ENCODE measurements at regions not wholly inside any gene's neighbourhood (a gene's known extent, or its start where the extent isn't known, plus 50 kb on each side); places are given as distances from the start of the nearest gene placed in this dataset.

GRCh38 chr14:36020120-36021029 lies 156.1 kb downstream of the PTCSC3 start:
- no peak for DNase-seq
- intact Hi-C loops (cut with DNase I) = no loop called here
- Histone ChIP-seq H3K9me3 (no peaks in the 10 kb centered on the region), H3K4me1 (no peaks in the 10 kb centered on the region), H3K27me3 (no peaks in the 10 kb centered on the region), H3K27ac (no peak overlapping the region), H3K4me3 (no peak overlapping the region), H3K36me3 (no peaks in the 10 kb centered on the region)
- 82 to 89% methylated on average over 8 of the region's 8 CpGs for WGBS, 2 donors
- no peak for TF ChIP-seq POLR2AphosphoS5 (IDR thresholded peaks at IDR 0.05)
- no peak for TF ChIP-seq CTCF (IDR thresholded peaks at IDR 0.05)
- TF ChIP-seq POLR2A (IDR thresholded peaks at IDR 0.05) = no peak
- no peak for TF ChIP-seq EP300 (IDR thresholded peaks at IDR 0.05)

GRCh38 chr14:36019126-36019525 lies 157.4 kb downstream of the PTCSC3 start:
- no peaks in the 10 kb centered on the region for H3K27me3 ChIP-seq
- intact Hi-C loops (cut with DNase I) = no loop called here
- no peak for DNase-seq
- TF ChIP-seq EP300 (IDR thresholded peaks at IDR 0.05) (no peak), POLR2AphosphoS5 (IDR thresholded peaks at IDR 0.05) (no peak), POLR2A (IDR thresholded peaks at IDR 0.05) (no peak), CTCF (IDR thresholded peaks at IDR 0.05) (no peak)
- H3K9me3 ChIP-seq = no peaks in the 10 kb centered on the region
- H3K4me3 ChIP-seq = no peak overlapping the region
- no peaks in the 10 kb centered on the region for H3K4me1 ChIP-seq
- 88 to 89% methylated on average over 5 of the region's 5 CpGs for WGBS, 2 donors
- no peak overlapping the region for H3K27ac ChIP-seq
- H3K36me3 ChIP-seq = no peaks in the 10 kb centered on the region

- intact Hi-C loops (cut with DNase I) = no loop called here
- Histone ChIP-seq H3K27ac (no peak overlapping the region), H3K36me3 (no peaks in the 10 kb centered on the region), H3K4me1 (no peaks in the 10 kb centered on the region), H3K9me3 (no peaks in the 10 kb centered on the region), H3K27me3 (no peaks in the 10 kb centered on the region), H3K4me3 (no peak overlapping the region)
- 68 to 69% methylated on average over 9 of the region's 9 CpGs for WGBS, 2 donors
- no peak for TF ChIP-seq EP300 (IDR thresholded peaks at IDR 0.05)
- no peak for TF ChIP-seq POLR2A (IDR thresholded peaks at IDR 0.05)
- no peak for TF ChIP-seq POLR2AphosphoS5 (IDR thresholded peaks at IDR 0.05)
- TF ChIP-seq CTCF (IDR thresholded peaks at IDR 0.05) = no peak
- no peak for DNase-seq
These were observed 162.3 kb downstream of the PTCSC3 start for GRCh38 chr14:36014236-36014635.

GRCh38 chr14:36013483-36013882 lies 163.0 kb downstream of the PTCSC3 start:
- H3K4me3 ChIP-seq = no peak overlapping the region
- DNase-seq = no peak
- H3K4me1 ChIP-seq = no peaks in the 10 kb centered on the region
- intact Hi-C loops (cut with DNase I) = no loop called here
- no peaks in the 10 kb centered on the region for H3K36me3 ChIP-seq
- H3K9me3 ChIP-seq = no peaks in the 10 kb centered on the region
- TF ChIP-seq POLR2AphosphoS5 (IDR thresholded peaks at IDR 0.05) = no peak
- TF ChIP-seq POLR2A (IDR thresholded peaks at IDR 0.05) = no peak
- TF ChIP-seq EP300 (IDR thresholded peaks at IDR 0.05) = no peak
- no peak for TF ChIP-seq CTCF (IDR thresholded peaks at IDR 0.05)
- H3K27me3 ChIP-seq = no peaks in the 10 kb centered on the region
- WGBS, 2 donors = 91% methylated on average over 3 of the region's 3 CpGs
- H3K27ac ChIP-seq = no peak overlapping the region
